HCEC 1CT (cell line): ENCODE measurements at regions not wholly inside any gene's neighbourhood (a gene's known extent, or its start where the extent isn't known, plus 50 kb on each side); places are given as distances from the start of the nearest gene placed in this dataset.
"Not testable (repeated sequence)": the region's sequence is repeated elsewhere in the genome, so short reads cannot be mapped to it uniquely, and the experiment has no call there.

Experiments used
- DNase-seq: peaks from one replicate; pipeline ENCODE4 v3.0.0-alpha.2; 2017

DNA sequence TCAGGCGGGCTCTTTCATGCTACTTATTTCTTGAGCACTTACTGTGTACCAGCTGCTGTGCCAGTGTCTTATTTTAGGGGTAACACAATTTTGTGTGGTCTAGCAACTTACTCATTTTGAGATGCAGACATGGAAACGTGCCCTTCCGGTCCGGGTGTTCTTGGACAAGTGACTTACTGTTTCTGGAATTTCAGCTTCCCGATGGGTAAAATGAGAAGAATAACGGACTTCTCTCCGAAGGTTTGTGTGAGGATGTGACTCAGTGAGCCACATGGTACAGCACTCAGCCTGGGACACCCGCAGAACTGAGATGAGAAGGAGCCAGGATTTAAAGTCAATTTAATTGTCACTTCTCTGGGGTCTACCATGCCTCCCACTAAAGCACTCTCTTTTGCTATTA is 114.5 kb upstream of the SYT13 start:
- peak; percentile 74 for DNase-seq

DNA sequence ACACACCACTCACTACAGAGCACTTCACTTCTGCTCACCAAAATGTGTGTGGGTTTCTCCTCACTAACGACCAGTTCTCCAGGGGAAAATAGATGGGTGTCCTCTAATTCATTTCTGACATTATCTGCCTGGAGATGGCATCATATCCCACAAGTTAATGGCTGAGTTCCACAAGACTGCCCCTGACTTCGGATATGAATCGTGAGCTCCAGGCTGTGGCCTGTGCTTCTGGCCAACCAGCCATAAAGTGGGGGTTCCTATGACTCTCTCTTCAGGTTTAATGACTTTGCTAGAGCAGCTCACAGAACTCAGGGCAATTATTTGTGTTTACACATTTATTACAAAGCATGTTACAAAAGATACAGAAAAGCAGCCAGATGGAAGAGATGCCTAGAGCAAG is 113.0 kb upstream of the SYT13 start:
- DNase-seq: no peak

GRCh38 chr11:45398325-45398724 is 112.2 kb upstream of the SYT13 start:
- no peak for DNase-seq

DNA sequence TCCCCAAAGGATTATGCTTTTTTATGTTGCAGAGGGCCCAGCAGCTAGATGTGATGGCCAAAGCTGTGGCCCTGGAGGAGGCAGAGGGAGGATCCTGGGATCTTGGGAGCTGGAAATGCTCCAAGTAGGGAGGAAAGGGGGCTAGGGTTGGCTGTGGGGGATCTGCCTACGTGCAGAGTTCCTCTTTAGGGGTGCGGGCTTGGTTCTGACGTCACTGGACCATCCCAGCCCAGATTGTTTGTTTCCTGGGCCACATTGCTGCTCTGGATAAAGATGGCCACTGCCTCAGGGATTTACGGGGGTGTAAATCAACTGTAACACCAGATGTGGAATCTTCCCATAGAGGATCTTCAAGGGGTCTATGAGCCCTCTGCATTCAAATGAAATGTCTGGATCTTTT is 110.3 kb upstream of the SYT13 start:
- DNase-seq: no peak

DNA sequence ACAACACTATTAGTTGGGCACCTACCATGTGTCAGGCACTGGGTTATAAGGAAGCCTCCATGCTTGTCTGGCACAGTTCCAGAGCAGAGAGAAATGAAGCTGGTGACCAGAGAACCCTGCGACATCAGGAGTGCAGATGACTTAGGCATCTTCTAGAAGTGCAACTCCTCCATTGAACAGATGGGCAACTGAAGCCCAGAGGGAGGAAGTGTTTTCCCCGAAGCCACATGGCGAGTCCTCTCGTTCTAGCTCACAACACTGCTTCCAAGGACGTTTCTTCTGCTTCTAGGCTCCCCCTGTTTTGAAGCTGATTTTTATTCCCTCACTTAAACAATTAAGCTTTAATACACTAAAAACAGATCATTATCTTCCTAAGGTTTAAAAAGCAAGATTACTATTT is 109.8 kb upstream of the SYT13 start:
- no peak for DNase-seq

- no peak for DNase-seq
Observed at GRCh38 chr11:45395421-45395820, 109.3 kb upstream of the SYT13 start.

- no peak for DNase-seq
Observed at GRCh38 chr11:45394294-45395085, 108.3 kb upstream of the SYT13 start.

GRCh38 chr11:45393826-45394225 is 107.7 kb upstream of the SYT13 start:
- DNase-seq: no peak

DNA sequence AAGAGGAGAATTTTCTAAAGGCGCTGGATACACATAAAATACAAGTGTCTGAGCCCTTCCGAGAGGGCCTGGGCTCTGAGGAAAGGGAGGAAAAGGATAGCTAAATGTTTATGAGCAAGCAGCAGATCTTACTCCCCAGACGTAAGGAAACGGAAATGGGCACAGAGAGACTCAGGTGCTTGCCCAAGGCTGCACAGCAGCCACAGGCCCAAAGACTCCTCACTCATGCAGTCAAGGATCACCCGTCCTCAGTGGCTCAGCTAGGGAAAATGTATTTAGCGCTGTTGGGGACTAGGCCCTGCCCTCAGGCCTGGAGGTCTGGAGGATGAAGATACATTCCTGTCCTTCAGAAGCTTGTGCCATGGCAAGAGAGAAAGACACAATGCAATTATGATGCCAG is 107.2 kb upstream of the SYT13 start:
- DNase-seq: no peak

DNA sequence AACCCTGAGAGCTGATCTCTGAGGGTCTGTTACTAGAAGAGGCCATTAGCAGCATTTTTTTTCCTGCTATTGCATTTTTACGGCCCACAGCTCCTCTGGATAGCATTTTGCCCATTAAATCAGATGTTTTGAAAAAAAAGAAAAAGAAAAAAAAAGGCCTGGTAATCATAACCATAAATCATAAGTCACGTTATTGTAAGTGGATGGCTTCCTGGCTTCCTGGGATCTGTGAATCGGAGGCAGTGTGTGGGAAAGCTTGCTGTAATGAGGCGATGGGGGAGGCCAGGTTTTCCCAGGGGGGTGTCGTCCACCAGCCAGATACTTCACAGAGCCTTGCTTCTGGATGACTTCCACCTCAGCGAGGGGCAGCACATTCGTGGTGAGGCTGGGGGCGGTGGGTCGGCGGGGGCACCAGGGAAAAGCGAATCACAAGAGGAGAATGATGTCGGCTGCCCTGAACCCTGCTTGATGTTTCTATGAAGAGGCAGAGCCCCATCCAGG is 106.5 kb upstream of the SYT13 start:
- DNase-seq: no peak

- DNase-seq: no peak
Observed at GRCh38 chr11:45392154-45392553, 106.0 kb upstream of the SYT13 start.

DNA sequence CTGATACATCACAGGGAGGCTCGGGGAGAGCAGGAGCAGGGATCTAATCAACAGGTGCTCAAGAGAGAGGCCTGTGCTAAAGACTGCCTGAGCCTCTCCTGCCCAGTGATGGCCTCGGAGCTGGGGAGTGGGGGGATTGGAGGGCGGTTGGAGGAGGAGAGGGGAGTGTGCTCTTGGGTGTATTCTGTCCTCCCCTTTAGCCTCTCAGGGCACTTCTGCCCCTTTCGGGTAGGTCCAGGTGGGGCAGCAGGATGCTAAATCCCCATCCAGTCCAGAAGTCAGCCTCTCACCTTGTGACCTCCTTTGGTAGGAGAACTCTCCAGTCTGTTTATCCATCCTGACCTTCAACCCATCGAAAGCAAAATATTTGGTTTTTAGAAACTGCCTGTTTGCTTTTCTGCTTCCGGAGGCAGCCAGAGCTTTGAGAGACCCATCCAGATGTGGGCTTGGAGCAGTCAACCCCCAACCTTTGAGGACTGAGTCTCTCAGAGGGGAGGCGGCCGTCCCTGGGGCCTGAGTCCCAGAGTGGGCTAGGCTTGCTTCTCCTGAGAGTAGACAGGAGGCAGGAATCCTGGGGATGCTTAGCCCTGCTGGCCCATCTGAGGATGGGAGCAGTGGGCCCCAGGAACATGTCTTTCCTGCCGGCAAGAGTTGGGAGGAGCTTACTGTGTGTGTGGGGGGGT is 105.2 kb upstream of the SYT13 start:
- no peak for DNase-seq

DNA sequence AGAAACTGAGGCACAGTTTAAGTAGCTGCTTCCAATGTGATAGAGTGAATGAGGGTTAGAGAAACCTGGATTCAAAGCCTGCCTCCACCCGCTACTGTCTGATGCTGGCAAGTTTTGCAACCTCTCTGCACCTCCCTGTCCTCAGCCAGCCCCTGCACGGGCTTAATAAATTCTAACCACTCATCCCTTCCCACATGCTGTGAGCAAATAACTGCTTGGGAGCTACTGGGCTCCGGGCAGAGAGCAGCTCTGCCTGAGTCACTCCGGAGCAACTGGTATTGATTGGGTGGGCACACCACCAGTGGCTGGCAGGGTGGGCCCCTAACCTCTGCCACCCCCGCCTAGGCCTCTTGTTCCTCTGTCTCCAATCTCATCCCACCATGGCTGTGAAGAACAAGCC is 104.3 kb upstream of the SYT13 start:
- DNase-seq: no peak

- no peak for DNase-seq
Observed at GRCh38 chr11:45388472-45388871, 102.3 kb upstream of the SYT13 start.

- DNase-seq: not testable (repeated sequence)
Observed at GRCh38 chr11:45387885-45388284, 101.7 kb upstream of the SYT13 start.

- DNase-seq: no peak
Observed at GRCh38 chr11:45386972-45387371, 100.8 kb upstream of the SYT13 start.

DNA sequence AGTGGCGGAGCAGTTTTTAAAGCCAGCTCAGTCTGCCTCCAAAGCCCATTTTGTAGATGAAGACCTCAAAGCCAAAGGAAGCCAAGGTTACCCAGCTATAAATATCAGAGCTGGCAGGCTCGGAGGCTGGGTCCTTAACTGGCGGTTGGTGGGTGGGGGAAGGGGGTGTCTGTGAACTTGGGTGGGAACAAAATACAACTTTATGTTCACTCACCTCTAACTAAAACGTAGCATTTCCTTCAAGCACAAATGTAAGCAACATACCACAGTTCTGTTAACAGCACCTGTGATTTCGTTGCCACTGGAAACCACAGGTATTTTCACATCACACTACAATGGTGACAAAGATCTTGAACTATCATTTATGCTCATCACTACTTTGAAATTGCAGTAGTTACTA is 99.7 kb upstream of the SYT13 start:
- no peak for DNase-seq

GRCh38 chr11:45385423-45385822 is 99.3 kb upstream of the SYT13 start:
- DNase-seq: no peak

DNA sequence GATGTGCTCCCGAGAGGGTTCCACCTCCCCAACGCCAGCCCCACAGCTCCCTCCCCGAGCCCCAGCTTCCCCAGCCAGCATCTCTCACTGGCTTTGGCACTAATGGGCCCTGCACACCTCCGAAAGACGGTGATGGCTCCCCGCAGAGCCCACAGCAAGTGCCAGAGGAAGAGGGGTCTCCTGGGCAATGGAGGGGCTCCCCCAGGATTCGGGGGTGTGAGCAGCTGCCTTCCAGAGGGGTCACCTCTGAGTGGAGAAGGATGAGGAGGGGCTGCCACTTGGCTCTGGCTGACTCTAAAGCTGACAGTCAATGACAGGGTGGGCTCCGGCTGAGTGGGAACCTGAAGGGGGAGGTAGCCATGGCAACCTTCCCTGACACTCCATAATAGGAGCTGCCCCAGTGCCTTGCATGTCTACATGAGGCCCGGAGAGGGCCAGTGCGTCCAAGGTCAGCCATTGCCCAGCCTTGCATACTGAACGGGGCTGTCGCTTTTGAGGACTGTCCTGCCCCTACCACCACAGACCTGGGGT is 98.6 kb upstream of the SYT13 start:
- no peak for DNase-seq

GRCh38 chr11:45384016-45384415 is 97.9 kb upstream of the SYT13 start:
- DNase-seq: no peak

GRCh38 chr11:45383224-45383623 is 97.1 kb upstream of the SYT13 start:
- no peak for DNase-seq

- DNase-seq: no peak
Observed at GRCh38 chr11:45382133-45382878, 96.2 kb upstream of the SYT13 start.

- no peak for DNase-seq
Observed at GRCh38 chr11:45379162-45379863, 93.2 kb upstream of the SYT13 start.
